ENCODE measurements at regions not wholly inside any gene's neighbourhood (a gene's known extent, or its start where the extent isn't known, plus 50 kb on each side); places are given as distances from the start of the nearest gene placed in this dataset.
"Not testable (repeated sequence)": the region's sequence is repeated elsewhere in the genome, so short reads cannot be mapped to it uniquely, and the experiment has no call there.

DNA sequence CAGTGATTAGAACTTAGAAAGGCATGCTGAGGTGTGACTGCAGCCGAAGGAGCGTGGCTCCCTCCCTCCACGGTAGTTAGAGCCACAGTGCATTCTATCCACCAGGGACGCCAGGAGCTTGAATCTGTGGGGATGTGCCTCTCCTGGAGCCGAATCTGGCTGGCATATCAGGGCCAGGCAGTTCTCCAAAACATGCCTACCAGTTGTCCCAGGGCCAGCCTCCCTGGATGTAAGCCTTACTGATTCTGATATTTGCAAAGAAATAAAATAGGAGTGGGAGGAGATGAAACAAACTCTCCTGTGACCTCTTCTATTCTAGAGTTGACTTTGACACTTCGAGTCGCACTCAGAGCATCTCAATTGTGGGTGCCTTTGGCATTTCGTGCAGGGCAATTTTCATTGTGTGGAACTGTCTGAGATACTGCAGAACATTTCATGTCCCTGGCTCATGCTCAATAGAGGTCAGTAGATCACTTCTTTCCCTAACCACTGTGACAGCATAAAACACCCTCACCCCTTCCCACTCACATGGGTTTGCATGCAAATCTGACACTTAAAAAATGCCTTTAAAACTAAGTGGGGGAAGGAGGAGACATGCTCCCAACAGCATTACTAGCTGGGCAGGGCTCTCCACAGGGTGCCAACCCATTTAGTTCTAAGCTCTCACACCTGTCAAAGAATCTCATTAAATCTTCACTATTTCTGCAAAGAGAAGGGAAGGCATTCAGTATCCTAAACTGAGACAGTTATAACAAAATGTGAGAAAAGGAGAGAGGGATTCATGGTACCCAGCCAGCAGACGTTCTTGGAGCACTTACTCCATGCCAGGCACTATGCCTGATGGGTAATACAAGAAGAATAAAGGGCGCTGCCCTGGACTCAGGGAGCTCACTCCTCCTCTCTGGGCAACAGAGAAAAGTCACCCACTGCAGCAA, 378.9 kb downstream of the PREX1 start:
- no peak for FAIRE-seq
- DNase-seq (ENCODE audit: insufficient read length, low spot score) = no peak

GRCh38 chr20:48447456-48447855, 380.3 kb downstream of the PREX1 start:
- FAIRE-seq (no peak), DNase-seq (ENCODE audit: insufficient read length, low spot score) (no peak)

- FAIRE-seq (no peak), DNase-seq (ENCODE audit: insufficient read length, low spot score) (no peak)
These were observed 382.0 kb downstream of the PREX1 start for GRCh38 chr20:48445827-48446226.

DNA sequence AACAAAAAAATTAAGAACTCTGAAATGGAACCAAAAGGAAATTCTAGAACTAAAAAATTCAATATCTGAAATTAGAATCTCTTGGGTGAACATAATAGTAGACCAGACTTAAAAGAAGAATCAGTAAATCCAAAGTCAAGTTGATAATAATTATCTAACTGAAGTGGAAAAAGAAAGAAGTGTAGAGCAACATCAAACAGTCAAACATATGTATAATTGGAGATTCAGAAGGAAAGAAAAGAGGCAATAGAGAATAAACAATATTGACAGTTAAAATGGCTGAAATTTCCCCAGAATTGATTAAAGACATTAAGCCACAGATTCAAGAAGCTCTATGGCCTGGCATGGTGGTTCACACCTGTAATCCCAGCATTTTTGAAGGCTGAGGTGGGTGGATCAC, 383.6 kb downstream of the PREX1 start:
- DNase-seq (ENCODE audit: insufficient read length, low spot score) = no peak
- FAIRE-seq = no peak

- DNase-seq (ENCODE audit: insufficient read length, low spot score) (no peak), FAIRE-seq (peak; percentile 69)
These were observed 386.9 kb downstream of the PREX1 start for GRCh38 chr20:48440916-48441315.

- not testable (repeated sequence) for FAIRE-seq; DNase-seq (ENCODE audit: insufficient read length, low spot score)
These were observed 387.5 kb downstream of the PREX1 start for GRCh38 chr20:48440261-48440660.

GRCh38 chr20:48437146-48437545, 390.7 kb downstream of the PREX1 start:
- no peak for DNase-seq (ENCODE audit: insufficient read length, low spot score)
- peak; percentile 62 for FAIRE-seq

- FAIRE-seq = peak; percentile 96
- not testable (repeated sequence) for DNase-seq (ENCODE audit: insufficient read length, low spot score)
These were observed 391.2 kb downstream of the PREX1 start for GRCh38 chr20:48436609-48437008.

GRCh38 chr20:48433178-48433577, 394.6 kb downstream of the PREX1 start:
- FAIRE-seq = no peak
- DNase-seq (ENCODE audit: insufficient read length, low spot score) = no peak

GRCh38 chr20:48432494-48432832, 395.3 kb downstream of the PREX1 start:
- DNase-seq (ENCODE audit: insufficient read length, low spot score) (no peak), FAIRE-seq (peak; percentile 51)

DNA sequence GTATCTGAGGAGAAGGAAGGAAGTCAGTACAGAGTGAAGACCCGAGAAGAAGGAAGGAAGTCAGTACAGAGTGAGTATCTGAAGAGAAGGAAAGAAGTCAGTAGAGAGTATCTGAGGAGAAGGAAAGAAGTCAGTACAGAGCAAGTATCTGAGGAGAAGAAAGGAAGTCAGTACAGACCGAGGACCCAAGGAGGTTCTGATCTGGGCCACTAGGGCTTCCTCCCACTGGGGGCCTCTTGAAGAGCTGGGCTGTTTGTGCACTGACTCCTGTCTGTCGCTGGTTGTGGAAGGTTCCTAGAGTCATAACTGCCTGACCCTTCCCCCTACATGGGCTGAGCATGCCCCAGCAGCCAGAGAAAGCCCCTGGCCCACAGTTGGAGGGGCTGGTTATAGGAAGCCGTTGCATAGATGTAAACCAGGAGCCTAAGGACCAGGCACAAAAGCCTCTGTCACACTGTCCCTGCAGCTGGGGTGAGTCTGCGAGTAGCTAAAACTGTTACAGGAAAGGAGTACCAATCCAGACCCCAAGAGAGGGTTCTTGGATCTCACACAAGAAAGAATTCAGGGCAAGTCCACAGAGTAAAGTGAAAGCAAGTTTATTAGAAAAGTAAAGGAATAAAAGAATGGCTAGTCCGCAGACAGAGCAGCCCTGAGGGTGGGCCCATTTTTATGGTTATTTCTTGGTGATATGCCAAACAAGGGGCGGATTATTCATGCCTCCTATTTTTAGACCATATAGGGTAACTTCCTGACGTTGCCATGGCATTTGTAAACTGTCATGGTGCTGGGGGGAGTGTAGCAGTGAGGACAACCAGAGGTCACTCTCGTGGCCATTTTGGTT, 395.9 kb downstream of the PREX1 start:
- no peak for DNase-seq (ENCODE audit: insufficient read length, low spot score)
- no peak for FAIRE-seq

DNA sequence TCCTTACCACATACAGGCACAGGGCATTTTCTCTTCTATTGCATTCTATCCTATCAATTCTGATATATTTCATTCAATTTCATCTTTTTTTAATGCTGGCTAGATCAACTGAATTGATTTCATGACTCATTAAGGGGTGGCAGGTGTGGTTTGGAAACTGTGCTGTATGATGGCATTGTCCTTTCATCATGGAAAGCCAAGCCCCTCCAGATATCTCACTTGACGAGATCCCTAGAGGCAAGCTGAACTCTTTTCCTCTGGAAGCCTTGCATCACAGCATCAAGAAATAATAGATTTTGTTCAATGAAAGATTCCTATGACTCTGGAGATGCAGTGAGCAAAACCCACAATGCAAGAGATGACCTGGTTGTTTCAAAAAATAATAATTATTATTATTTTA, 401.2 kb downstream of the PREX1 start:
- FAIRE-seq = no peak
- DNase-seq (ENCODE audit: insufficient read length, low spot score) = no peak

GRCh38 chr20:48425817-48426612, 401.8 kb downstream of the PREX1 start:
- DNase-seq (ENCODE audit: insufficient read length, low spot score) (no peak), FAIRE-seq (peak; percentile 67)

- DNase-seq (ENCODE audit: insufficient read length, low spot score) = no peak
- FAIRE-seq = no peak
These were observed 402.5 kb downstream of the PREX1 start for GRCh38 chr20:48425321-48425720.

DNA sequence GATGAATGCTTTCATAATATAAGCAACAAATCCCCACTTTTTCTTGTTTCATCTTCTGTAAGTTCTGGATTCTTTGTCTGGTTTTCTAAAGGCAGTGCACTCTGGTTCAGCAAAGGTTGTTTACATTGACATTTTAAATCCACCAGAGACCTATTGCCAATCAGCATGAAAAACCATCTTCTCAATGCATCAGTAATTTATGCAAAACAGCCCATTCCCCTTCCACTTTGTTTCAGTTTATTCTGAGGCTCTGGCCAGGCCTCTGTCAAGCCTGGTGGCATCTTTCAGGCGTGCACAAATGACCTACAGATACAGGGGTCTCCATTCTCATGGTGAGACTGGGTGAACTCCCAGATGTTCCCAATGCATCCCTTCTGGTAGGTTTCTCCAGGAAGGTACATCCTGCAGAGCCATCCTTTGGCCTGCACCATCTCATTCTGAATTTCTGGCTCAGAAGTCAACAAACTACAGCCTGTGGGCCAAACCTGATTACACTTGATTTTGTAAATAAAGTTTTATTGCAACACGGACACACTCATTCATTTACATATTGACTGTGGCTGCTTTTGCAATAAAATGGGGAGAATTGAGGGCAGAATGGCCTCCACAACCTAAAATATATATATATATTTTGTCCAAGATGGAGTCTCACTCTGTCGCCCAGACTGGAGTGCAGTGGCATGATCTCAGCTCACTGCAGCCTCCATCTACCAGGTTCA, 405.4 kb downstream of the PREX1 start:
- DNase-seq (ENCODE audit: insufficient read length, low spot score) (no peak), FAIRE-seq (no peak)

DNA sequence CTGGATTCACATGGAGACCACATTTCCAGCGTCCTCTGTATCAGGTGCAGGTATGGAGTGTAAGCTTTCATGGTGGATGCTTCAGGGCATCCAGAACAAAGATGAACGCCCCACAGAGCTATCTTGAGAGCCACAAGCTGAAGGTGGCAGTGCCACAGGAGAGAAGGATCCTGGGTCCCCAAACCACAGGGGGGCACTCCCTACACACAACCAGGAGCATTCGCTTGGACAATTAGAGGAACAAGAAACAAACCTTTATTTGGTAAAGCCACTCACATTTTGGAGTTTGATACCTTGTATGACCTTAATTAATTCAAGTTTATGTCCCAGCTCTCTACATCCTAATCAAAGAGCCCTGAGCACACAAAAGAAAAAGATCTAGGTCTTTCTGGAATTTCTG, 406.3 kb downstream of the PREX1 start:
- DNase-seq (ENCODE audit: insufficient read length, low spot score) (no peak), FAIRE-seq (no peak)

DNA sequence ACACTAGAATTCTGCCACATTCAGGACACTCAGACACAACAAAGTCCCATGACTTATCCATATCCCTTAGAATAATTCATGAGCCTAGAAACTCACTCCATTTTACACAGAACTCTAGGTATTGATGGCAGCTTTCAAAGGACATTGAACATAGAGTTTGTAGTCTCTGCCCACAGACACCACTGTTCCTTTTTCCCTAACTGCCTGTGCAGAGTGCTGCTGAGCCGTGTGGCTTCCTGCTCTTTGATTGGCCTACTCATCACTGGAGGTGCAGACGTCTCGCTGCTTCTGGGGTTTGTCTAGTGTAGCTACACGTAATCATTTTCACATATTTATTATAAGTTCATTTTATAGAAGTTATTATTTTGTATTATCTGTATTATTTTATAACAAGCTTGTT, 407.6 kb downstream of the PREX1 start:
- DNase-seq (ENCODE audit: insufficient read length, low spot score) (no peak), FAIRE-seq (no peak)

DNA sequence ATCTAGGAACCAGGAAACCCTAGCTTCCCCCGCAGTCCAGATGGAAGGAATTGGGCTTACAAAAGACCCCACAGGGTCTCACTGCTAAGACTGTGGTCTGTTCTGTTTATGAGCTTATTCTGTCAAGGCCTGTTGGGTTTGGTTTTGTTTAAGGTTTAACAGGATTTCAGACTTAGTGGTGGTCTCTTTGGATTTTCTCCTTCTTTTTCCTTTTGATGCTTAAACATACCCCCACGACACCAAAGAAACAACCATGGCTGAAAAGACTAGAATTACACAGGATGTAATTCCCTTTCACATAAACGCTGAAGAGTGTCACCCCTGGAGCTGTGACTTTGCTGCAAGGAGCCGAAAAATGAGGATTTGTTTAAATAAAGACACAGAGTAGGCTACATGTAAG, 408.6 kb downstream of the PREX1 start:
- DNase-seq (ENCODE audit: insufficient read length, low spot score) = no peak
- no peak for FAIRE-seq

DNA sequence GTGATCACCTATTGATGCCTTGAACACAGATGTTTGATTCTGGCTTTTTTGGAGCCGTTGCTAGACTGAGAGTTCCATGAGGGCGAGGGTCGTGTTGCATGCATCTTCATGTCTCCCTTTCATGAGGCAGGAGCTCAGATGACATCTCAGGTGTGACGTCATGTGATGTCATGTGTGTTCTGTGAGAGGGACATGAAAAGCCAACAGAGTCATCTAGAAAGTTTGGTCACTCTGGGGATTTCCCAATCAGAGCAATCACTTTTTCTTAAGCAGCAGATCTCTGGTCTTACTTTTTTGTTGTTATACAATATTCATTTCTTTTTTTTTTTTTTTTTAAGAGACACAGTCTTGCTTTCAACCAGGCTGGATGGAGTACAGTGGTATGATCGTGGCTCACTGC, 411.8 kb downstream of the PREX1 start:
- DNase-seq (ENCODE audit: insufficient read length, low spot score) = no peak
- no peak for FAIRE-seq

GRCh38 chr20:48414786-48415185, 413.0 kb downstream of the PREX1 start:
- no peak for DNase-seq (ENCODE audit: insufficient read length, low spot score)
- FAIRE-seq = no peak
